Activated CD4-positive, alpha-beta T cell treated with anti-CD3 and anti-CD28 coated beads, Interleukin-2, Interleukin-6, amounts not matched to agents 100 ng/mL and 50 ng/mL, durations not matched to agents 16 hours and 8 hours (primary cell): ENCODE measurements at regions not wholly inside any gene's neighbourhood (a gene's known extent, or its start where the extent isn't known, plus 50 kb on each side); places are given as distances from the start of the nearest gene placed in this dataset.

ENCODE experiments used
- DNase-seq: peaks from one replicate; pipeline ENCODE4 v3.0.0-alpha.2; 2020

DNA sequence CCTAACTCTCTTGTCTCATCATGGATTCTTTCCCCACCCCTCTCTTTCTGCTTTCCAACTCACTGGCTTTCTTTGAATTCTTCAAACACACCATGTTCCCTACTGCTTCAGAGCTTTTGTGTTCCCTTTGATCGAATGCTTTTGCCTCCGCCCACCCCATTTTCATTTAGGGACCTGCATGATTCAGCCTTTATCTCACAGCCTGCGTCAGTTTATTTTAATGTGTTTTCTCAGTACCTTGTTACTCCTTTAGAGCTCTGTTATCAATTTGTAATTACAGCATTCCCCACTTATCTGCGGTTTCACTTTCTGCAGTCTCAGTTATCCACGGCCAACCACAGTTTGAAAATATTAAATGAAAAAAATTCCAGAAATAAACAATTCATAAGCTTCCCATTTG lies 451.3 kb downstream of the METTL15 start:
- no peak for DNase-seq

DNA sequence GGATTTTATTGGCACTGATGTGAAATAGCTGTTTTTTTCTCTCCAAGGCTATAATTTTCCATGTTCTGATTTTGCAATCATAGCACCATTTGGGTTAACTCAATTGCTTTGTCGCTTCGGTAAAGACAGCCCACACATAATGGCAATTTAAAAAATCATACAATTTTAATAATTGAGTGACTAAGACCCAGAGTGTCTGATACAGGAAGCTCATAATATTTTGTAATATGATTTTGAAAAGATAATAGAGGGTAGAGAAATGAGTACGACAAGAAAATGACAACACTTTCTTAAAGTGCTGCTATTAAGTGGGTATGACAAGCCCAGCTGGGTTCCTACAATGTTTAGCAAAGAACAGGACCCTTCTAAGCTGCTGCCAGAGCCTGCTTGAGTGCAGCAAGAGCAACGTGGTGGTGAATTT lies 439.1 kb downstream of the METTL15 start:
- DNase-seq: no peak

DNA sequence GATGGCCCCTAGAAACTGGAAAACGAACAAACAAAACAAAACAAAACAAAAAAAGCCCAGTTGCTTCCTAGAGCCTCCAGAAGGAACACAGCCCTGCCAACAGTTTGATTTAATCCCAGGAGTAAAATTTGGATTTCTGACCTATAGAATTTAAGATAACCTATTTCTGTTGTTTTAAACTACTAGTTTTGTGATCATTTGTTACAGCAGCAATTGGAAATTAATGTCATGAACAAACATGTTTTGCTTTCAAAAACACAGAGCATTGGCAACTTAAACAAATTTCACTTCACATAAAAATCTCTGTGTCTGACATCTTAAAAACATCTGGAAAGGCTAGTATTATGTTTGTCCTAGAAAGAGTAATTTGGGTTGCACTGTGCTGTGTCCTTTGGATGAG lies 437.3 kb downstream of the METTL15 start:
- DNase-seq: no peak

DNA sequence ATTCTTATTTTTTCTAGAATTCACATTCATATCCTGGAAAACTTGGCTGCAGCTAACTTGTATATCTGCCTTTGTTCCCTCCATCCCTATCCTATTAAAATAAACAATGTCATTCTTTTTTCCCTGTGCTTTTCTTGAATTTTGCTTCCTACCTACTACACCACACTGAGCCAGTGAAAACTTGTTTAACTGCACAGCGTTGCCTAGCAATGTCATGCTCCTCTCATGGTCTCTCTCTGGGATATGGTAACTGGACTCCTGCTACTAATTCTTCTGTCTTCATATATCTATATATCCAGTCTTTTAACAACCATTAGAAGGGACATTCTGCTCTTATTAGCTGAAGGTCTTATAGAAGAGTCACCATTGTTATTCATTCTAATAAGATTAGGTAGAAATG lies 434.4 kb downstream of the METTL15 start:
- no peak for DNase-seq

DNA sequence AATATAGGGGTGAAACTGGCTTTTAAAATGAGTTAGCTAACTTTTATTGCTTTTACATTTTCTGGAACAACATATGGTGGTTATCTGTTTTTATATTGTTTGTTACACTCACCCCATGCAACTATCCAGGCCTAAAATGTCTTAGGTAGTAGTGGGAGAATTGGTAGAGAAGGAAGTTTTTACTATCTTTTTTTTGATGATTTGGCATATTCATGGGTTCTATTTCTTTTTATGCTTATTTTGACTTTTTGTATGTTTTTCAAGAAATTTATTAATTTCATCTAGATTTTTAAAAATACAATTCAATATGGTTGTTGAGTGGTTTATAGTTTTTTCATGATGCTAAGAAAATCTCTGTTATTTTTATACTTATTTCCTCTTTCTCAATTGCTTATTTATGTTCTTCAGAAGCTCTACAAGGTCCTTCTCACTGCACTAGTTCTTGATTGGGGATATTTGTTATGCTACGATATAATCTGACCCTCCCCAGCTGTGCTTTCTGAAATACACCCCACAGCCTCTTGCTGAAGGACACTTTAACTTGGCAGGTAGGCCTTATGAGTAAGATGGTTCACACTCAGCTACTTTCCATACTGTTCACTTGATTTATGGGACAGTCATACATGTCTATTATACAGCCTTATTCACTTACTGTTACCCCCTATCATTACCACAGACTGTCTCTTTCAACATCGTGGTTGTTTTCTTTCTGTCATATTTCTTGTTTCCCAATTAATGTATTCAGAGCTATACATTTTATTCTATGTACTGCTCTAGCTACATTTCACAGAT lies 431.2 kb downstream of the METTL15 start:
- DNase-seq: no peak

DNA sequence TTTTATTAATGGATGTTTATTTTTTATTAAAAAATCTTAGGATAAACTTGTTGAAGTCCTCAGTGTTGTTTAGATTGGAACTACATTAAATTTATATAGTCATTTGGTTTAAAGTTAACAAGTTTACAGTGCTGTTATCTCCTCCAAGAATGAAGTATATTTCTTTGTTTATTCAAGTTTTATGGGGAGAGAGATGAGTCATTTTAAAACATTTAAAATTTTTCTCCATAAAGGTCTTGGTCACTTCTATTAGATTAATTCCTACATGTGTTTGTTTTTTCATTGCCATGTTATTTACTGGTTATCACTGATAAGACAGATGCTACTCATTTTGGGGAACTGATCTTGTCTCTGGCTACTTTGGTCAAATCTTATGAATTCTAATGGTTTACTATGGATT lies 429.6 kb downstream of the METTL15 start:
- DNase-seq: no peak

DNA sequence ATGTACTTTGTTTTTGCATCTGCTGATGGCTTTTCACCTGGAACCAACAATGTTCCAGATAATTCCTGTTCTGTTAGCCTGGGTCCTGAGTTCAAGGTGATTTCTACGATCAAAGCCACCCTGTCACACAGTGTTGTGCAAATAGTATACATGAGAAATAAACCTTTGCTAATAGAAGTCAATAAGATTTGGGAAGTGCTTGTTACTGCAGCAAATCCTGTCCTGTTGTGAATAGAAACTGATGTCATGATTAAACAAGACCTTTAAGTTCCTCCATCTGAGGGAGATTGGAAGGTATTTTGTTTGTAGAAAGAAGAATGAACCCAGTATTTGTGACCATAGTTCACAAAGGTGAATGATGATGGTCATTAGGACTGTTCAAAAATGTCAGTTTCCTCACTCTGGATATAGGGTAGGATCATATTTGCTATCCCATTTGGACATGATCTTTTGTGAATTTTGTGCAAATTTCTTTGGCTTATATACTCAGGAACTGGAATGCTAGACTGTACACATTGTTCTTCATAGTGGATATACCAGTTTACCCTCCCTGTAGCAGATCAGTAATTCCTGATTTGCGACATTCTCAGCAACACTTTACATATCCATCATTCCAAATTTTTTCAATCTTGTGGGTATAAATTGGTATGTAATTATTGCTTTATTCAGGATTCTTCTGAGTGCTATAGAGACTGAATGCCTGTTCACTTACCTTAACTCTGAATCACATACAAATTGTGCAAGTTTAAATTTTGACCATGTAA lies 428.5 kb downstream of the METTL15 start:
- DNase-seq: no peak

DNA sequence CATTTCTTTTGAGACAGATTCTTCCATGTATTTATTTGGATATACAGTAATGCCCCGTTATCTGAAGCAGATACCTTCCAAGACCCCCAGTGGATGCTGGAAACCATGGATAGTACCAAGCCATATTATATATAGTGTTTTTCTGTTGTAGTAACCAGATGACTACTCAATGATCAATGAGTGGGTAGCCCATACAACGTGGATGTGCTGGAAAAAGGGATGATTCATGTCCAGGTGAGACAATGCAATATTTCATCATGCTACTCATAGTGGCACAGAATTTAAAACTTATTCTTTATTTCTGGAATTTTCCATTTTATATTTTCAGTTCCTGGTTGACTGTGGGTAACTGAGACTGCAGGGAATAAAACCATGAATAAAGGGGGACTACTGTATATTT lies 427.5 kb downstream of the METTL15 start:
- no peak for DNase-seq

DNA sequence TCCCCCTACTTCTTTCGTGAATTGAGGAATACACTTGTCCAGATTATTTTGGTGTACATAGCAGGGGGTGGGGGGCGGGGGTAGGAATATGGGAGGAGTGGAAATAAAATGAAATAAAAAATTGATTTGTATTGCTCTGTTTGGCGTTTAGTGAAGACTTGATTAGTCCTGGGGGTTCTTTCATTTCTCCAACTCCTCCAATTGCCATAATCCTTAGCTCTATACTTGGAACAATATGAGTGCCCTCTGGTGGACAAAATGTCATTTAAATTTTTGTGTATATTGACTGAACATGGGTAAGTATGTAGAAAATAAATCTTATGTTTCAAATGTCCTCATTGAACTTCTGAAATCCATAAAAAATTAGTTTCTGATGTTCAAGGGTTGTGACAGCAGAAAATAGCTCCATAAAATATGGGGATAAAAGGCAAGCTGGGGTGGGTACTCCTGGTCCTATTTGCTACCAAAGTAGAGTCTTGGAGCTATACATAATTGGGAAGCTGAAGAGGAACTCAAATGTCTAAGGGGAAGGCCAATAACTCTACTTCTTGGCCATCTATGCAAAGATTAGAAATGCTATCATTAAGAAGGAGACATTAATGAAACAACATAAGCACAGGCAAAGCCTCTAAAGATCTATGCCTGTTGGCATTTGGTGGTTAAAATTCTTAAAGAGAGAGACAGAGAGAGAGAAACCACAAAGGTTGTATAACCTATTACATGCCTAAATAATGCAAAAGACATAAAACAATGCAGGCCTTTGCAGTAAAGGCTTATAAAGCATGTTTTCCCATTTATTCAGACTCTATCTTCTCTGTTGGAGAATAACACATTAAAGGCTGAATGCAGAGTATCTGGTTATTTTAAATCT lies 421.6 kb downstream of the METTL15 start:
- peak; percentile 37 for DNase-seq

DNA sequence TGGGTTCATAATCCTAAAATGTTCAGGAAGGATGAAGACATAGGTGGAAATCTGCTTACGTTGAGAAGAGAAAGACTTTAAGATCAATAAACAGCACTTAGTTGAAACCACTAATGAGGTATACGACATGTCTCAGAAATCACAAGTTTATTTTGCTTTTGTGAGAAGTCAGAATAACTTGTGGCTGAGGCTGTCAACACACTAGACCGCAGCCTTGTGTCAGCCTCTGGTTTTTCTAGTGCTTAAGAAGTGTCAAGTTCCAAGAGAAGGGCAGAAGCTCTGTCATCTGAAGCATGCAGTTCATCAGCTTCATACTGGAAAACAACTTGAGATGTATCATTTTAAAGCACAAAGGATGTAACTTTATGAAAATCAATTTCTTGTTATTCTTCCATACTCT lies 420.9 kb downstream of the METTL15 start:
- no peak for DNase-seq

DNA sequence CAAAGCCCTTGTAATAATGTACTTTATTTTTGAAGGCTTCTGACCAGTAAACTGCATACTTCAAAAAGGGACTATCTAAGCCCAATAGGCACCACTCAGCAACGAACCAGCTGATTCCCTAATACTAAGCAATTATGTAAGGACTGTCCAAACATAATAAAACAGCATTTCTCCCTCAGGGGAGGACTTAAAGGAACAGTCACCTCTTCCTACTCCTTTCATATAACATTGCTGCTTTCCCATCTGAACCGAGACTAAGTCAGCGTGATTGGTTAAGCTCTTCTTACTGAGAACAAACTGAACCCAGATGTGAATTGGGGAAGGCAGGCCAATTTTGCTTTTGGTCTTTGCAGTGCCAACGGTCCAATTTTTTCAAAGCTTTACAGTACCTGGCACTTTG lies 420.0 kb downstream of the METTL15 start:
- DNase-seq: no peak

DNA sequence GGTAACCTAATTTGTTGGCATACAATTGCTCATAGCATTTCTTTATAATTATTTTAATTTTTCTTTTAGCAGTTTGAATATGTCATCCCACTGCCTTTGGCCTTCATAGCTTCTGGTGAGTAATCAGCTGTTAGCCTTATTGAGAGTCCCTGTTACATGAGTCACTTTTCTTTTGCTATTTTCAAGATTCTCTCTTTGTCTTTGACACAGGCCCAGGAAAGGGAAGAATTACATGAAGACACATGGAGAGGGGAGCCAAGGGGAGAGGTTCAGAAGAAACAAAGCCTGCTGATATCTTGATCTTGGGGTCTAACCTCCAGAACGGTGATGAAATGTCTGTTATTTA lies 418.2 kb downstream of the METTL15 start:
- DNase-seq: no peak

DNA sequence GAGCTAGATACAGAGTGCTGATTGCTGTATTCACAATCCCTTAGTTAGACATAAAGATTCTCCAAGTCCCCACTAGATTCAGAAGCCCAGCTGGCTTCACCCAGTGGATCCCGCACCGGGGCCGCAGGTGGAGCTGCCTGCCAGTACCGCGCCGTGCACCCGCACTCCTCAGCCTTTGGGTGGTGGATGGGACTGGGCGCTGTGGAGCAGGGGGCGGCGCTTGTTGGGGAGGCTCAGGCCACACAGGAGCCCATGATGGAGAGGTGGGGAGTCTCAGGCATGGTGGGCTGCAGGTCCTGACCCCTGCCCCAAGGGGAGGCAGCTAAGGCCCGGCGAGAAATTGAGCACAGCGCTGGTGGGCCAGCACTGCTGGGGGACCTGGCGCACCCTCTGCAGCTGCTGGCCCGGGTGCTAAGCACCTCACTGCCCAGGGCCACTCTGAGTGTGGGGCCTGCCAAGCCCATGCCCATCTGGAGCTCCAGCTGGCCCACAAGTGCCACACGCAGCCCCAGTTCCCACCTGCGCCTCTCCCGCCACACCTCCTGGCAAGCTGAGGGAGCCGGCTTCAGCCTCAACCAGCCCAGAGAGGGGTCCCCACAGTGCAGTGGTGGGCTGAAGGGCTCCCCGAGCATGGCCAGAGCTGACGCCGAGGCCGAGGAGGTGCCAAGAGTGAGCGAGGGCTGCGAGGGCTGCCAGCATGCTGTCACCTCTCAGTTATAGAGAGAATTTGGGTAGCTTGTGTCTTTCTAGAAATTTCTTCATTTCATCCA lies 417.6 kb downstream of the METTL15 start:
- no peak for DNase-seq

DNA sequence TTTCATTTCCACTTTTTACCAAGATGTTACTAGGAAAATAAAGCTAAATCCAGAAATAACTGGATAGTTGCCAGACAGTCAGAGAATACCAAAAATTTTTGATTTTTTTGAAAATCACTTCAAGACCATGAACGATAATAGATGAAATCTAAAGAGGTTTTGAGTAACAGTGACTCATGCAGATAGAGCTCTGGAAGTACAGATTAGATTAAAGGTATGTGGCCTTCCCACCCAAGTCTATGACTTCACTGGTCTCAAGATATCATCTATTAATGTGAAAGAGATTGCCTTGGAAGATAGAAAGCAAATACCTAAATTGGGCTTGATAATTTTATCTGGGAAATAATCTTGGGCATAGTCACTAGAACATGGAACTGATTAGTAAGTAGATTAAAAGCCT lies 415.9 kb downstream of the METTL15 start:
- no peak for DNase-seq

DNA sequence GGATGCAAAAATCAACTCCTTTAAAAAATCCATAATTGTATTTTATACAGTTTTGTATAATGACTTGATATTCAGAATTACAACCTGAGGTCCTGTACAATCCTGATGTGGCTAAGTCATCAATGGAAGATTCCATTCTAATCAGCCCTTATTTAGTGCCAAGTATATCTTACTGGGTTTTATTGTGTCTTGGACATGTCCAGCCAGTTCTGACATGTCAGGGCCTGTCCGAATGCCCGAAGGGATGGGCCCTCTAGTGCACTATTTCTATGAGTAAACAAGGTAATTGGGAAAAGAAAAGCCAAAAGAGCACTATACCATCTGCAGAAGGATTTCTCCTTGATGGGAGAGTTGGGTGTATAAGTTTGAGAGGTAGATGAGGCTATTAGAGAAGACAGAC lies 412.9 kb downstream of the METTL15 start:
- DNase-seq: no peak

DNA sequence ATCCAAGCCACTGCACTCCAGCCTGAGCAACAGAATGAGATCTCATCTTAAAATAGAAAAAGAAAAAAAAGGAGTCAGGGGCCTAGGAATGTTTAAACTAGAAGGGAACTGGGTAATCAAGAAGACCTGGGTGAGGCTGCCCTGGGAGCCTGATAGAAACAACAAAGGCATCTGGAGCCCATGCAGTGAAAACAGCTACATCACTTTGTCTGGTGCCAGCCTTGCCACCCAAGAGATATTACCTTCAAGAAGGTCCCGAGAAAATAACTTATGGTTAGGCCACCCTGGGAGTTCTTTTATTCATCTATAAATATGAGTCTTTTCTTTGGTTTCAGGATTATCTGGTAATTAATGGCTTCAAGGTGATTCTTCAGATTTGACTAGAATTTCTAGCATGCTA lies 412.1 kb downstream of the METTL15 start:
- DNase-seq: no peak

DNA sequence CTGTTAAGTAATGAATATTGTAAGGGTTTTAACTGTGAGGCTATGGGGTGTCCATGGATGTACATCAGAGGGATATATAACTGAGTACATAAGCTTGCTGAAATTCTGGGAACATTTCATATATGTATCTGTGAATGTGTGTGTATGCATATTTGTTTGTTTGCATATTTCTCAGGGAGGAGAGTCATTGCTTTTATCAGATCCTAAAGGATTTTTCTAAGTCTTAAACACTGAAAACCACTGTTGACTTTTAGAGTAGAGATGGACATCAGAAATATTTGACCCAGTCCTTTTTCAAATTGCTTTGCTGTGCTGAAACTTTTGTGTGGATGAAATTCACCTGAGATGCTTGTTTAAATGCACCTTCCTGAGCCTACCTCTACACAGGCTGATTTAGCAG lies 410.6 kb downstream of the METTL15 start:
- no peak for DNase-seq

DNA sequence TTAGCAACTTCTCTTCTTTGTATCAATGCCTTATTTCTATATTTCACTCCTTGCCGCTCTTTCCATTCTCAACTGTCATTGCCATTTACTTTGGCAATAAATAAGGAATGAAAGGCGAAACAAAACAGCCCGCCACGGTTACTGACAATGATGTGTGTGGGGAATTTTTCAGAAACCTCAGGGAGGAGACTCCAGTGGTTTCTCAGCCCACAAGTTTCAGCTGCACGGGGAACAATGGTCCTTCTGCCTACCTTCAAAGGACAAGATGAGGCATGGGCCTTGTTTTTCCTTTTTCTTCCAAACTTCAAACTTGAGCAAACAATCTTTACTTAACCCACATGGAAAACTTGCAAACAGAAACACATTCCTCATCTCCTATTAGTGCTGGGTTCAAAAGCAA lies 409.4 kb downstream of the METTL15 start:
- DNase-seq: no peak

DNA sequence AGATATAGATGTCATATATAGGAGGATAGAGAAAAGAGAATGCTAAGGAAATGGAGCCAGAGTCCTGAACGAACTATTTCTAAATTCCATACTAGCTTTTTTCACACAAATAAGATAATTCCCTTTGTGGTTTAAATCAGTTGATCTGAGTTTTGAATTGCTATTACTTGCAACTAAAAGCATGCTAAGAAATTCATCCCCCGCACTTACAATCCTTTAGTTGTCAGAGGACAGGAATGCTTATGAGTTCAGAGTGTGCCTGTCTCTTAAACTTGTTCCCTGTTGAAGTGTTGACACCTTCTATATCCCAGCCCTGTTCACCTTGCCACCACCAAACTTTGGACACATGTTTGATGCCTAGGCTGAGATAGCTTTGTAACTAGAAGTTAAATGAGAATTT lies 406.2 kb downstream of the METTL15 start:
- DNase-seq: no peak

DNA sequence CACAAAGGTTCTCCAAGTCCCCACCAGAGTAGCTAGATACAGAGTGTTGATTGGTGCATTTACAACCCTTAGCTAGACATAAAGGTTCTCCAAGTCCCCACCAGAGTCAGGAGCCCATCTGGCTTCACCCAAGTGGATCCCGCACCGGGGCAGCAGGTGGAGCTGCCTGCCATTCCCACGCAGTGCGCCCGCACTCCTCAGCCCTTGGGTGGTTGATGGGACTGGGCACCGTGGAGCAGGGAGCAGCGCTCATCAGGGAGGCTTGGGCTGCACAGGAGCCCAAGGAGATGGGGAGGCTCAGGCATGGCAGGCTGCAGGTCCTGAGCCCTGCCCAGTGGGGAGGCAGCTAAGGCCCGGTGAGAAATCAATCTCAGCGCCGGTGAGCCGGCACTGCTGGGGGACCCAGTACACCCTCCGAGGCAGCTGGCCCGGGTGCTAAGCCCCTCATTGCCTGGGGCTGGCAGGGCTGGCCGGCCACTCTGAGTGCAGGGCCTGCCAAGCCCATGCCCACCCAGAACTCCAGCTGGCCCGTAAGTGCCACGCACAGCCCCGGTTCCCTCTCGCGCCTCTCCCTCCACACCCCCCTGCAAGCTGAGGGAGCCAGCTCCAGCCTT lies 404.1 kb downstream of the METTL15 start:
- DNase-seq: no peak

DNA sequence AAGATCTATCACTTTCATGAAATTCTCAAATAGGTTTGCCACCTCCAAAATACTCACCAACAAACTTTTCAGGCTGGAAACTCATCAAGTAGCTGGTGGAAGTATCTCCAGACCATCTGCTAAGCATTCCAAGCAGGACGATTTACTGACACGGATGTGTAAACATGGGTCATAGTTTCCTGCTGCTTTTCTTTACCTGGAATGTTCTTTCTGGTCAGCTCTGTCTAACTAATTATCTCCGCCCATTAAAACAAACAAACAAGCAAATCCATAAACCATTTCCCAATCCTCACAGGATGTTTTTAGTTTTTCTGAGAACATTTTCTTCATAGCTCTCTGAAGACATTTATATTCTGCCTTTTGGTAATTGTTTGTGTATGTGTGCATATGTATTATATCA lies 397.0 kb downstream of the METTL15 start:
- no peak for DNase-seq

DNA sequence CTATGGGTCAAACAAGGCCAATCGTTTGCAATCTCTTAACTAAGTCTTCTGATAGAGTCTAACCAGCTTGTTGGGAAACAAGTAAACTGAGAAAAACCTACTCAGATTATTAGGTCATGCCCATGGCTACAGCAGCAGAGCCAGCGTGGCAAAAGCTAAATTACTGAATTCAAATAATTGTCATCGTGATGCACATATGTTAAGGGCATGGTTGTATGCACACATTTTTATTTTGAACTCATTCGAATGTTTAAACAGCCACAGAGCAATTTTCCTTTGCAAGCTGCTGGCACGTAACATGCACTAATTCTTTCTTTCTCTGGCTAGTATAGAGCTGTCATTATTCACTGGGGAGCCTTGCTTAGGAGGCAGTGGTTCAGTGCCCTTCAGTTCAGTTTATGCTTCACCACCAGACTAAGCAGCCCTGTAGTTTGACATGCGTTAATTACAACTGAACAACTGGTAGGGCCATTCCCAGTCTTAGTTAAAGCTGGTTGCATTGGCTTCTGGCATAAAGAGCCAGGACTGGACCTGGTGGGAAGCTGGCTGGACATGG lies 396.4 kb downstream of the METTL15 start:
- DNase-seq: no peak
